Gastrocnemius medialis (tissue), 4 donors: ENCODE measurements at regions not wholly inside any gene's neighbourhood (a gene's known extent, or its start where the extent isn't known, plus 50 kb on each side); places are given as distances from the start of the nearest gene placed in this dataset.

Source experiments
- CTCF ChIP-seq, 5 experiments: fragments of 450-650 bp in 3 of 5; fragments of 200-600 bp in 2 of 5; sonication (generic) in 2 of 5; IDR thresholded peaks in 4 of 5; conservative IDR thresholded peaks in 1 of 5; 1 replicate in 4 of 5; 2 replicates in 1 of 5; pipeline ENCODE4 v1.5.1; 2016 to 2019; ENCODE audit warnings: antibody characterized with exemption in 5 of 5, mild to moderate bottlenecking in 3 of 5, moderate library complexity in 3 of 5
- POLR2A ChIP-seq, 2 donors: fragments of 450-650 bp; IDR thresholded peaks; one replicate each; pipeline ENCODE4 v1.6.1; 2017; ENCODE audit warnings: antibody characterized with exemption in 2 of 2, mild to moderate bottlenecking in 2 of 2, moderate library complexity in 2 of 2

DNA sequence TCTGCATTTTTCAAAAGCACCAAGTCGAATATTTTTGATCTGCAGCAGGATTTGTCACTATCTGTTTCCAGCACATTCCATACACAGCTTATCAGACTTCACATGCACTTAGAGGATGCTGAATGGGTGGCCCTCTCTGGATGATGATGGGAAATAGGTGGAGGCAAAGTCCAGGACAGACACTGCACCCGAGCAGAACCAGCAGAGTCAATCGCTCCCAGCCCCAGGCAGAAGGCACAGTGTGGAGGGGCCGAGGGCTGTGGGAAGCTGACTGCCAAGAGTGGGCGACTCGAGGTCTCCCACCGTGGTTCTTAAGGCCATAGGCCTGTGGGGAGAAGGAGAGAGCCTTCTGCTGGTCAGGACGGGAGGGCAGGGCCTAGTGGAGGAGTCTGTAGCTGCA is 490.2 kb upstream of the MGMT start:
- TF ChIP-seq CTCF (IDR thresholded peaks at IDR 0.05 in 4 of 5, conservative IDR thresholded peaks at IDR 0.05 in 1 of 5): no peak
- TF ChIP-seq POLR2A (IDR thresholded peaks at IDR 0.05): no peak
